Keratinocyte (primary cell): ENCODE measurements at regions not wholly inside any gene's neighbourhood (a gene's known extent, or its start where the extent isn't known, plus 50 kb on each side); places are given as distances from the start of the nearest gene placed in this dataset.

Experiments
- DNase-seq: peaks from one replicate; pipeline ENCODE4 v3.0.0-alpha.2; 2011; ENCODE audit warnings: low read depth, missing footprints, low spot score
- FAIRE-seq: peaks from 2 replicates; lab custom pipeline; 2011; peaks lifted over from hg19 to GRCh38; lab: Jason Lieb, UNC
- H2AFZ ChIP-seq: 2 replicates; pipeline ENCODE4 v1.6.0; 2012; ENCODE audit warnings: low read length, control low read depth, inconsistent platforms; ENCODE audit not compliant: control insufficient read depth
- H3K27ac ChIP-seq: 2 replicates; pipeline ENCODE4 v1.5.1; 2011; ENCODE audit warnings: low read length; ENCODE audit not compliant: control insufficient read depth, insufficient read depth
- H3K27me3 ChIP-seq: 3 replicates; pipeline ENCODE4 v1.6.0; 2011; ENCODE audit warnings: low read length; ENCODE audit not compliant: control insufficient read depth, insufficient read depth; ENCODE audit errors: extremely low read depth
- H3K36me3 ChIP-seq, 2 experiments: 2 replicates in 1 of 2; 3 replicates in 1 of 2; pipeline ENCODE4 v1.5.1; 2011; ENCODE audit warnings: low read length in 2 of 2, mild to moderate bottlenecking in 1 of 2; ENCODE audit not compliant: control insufficient read depth in 2 of 2, insufficient read depth in 2 of 2; ENCODE audit errors: extremely low read depth in 1 of 2
- H3K4me1 ChIP-seq: 3 replicates; pipeline ENCODE4 v1.5.1; 2011; ENCODE audit warnings: low read length; ENCODE audit not compliant: control insufficient read depth, insufficient read depth; ENCODE audit errors: extremely low read depth
- H3K4me2 ChIP-seq: 3 replicates; pipeline ENCODE4 v1.6.0; 2011; ENCODE audit warnings: low read depth, low read length; ENCODE audit not compliant: control insufficient read depth, insufficient read depth; ENCODE audit errors: extremely low read depth
- H3K4me3 ChIP-seq, 3 experiments: fragments of 200-600 bp in 1 of 3; sonication (generic) in 1 of 3; 2 replicates in 2 of 3; 3 replicates in 1 of 3; pipeline ENCODE4 v1.5.1; 2011 to 2016; ENCODE audit warnings: low read length in 3 of 3, mild to moderate bottlenecking in 3 of 3, control low read depth in 2 of 3, inconsistent platforms in 1 of 3, low read depth in 1 of 3, mixed read lengths in 1 of 3, mixed run types in 1 of 3, moderate library complexity in 1 of 3; ENCODE audit not compliant: control insufficient read depth in 2 of 3, insufficient read depth in 2 of 3; ENCODE audit errors: extremely low read depth in 1 of 3
- H3K79me2 ChIP-seq: 2 replicates; pipeline ENCODE4 v1.6.0; 2012; ENCODE audit warnings: low read length; ENCODE audit not compliant: control insufficient read depth, insufficient read depth
- H3K9ac ChIP-seq: 3 replicates; pipeline ENCODE4 v1.6.0; 2011; ENCODE audit warnings: low read length; ENCODE audit not compliant: control insufficient read depth, insufficient read depth; ENCODE audit errors: extremely low read depth
- H3K9me1 ChIP-seq: 3 replicates; pipeline ENCODE4 v1.6.0; 2011; ENCODE audit warnings: low read length; ENCODE audit not compliant: control insufficient read depth, insufficient read depth; ENCODE audit errors: extremely low read depth
- H3K9me3 ChIP-seq: 2 replicates; pipeline ENCODE4 v1.5.1; 2012; ENCODE audit warnings: low read depth, low read length; ENCODE audit not compliant: control insufficient read depth
- H4K20me1 ChIP-seq: 3 replicates; pipeline ENCODE4 v1.6.0; 2011; ENCODE audit warnings: low read length; ENCODE audit not compliant: control insufficient read depth, insufficient read depth; ENCODE audit errors: extremely low read depth
- EZH2 ChIP-seq: IDR thresholded peaks from one replicate; pipeline ENCODE4 v1.6.1; 2012; ENCODE audit warnings: inconsistent platforms, mild to moderate bottlenecking, low read length, moderate library complexity
- dilution Hi-C: fragments of 300-500 bp; cut with MboI; formaldehyde crosslinking; loops from one replicate; pipeline ENCODE4 v1.7.0; 2020; ENCODE audit warnings: low sequenced_read_pairs; ENCODE audit not compliant: extremely low pct_ligation_motif_present
- TF ChIP-seq, protein P1 (sequence below), 3 experiments: IDR thresholded peaks in 1 of 3; conservative IDR thresholded peaks in 1 of 3; optimal IDR thresholded peaks in 1 of 3; 2 replicates in 2 of 3; 3 replicates in 1 of 3; pipeline versions ENCODE3 to v1.5.1; 2011; ENCODE audit warnings: low read length in 3 of 3, mild to moderate bottlenecking in 3 of 3, moderate library complexity in 2 of 3, control low read depth in 1 of 3, inconsistent platforms in 1 of 3; ENCODE audit not compliant: insufficient read depth in 2 of 3; ENCODE audit errors: extremely low read depth in 1 of 3

DNA sequence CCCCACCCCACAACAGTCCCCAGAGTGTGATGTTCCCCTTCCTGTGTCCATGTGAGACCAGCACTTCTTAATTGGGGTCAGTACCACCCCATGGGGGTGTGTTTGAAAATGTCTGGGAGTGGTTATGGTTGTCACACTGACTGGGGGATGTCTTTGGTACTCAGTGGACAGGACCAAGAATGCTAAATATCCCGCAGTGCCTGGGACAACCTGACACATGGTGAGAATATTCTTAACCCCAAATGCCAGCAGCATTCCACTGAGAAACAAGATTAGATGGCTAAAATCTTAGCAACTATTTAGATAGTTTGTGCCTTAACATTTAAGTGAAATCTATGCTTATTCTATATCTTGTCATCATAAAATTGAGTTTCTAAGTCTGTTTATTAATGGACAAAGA, 177.5 kb upstream of the ZBED5 start:
- Histone ChIP-seq H3K9me3 (no peaks in the 10 kb centered on the region), H3K79me2 (no peaks in the 10 kb centered on the region), H4K20me1 (no peaks in the 10 kb centered on the region), H3K36me3 (no peaks in the 10 kb centered on the region), H3K27me3 (no peaks in the 10 kb centered on the region), H3K4me3 (no peak overlapping the region), H3K9ac (no peak overlapping the region), H3K9me1 (no peaks in the 10 kb centered on the region), H3K4me2 (no peak overlapping the region), H3K4me1 (no peaks in the 10 kb centered on the region), H2AFZ (no peak overlapping the region), H3K27ac (no peak overlapping the region)
- TF ChIP-seq, protein P1, sequence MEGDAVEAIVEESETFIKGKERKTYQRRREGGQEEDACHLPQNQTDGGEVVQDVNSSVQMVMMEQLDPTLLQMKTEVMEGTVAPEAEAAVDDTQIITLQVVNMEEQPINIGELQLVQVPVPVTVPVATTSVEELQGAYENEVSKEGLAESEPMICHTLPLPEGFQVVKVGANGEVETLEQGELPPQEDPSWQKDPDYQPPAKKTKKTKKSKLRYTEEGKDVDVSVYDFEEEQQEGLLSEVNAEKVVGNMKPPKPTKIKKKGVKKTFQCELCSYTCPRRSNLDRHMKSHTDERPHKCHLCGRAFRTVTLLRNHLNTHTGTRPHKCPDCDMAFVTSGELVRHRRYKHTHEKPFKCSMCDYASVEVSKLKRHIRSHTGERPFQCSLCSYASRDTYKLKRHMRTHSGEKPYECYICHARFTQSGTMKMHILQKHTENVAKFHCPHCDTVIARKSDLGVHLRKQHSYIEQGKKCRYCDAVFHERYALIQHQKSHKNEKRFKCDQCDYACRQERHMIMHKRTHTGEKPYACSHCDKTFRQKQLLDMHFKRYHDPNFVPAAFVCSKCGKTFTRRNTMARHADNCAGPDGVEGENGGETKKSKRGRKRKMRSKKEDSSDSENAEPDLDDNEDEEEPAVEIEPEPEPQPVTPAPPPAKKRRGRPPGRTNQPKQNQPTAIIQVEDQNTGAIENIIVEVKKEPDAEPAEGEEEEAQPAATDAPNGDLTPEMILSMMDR (optimal IDR thresholded peaks at IDR 0.05 in 1 of 3, IDR thresholded peaks at IDR 0.05 in 1 of 3, conservative IDR thresholded peaks at IDR 0.05 in 1 of 3; ENCODE audit: extremely low read depth in 1 of 3, insufficient read depth in 2 of 3, low read length in 3 of 3) = no peak
- TF ChIP-seq EZH2 = no peak
- dilution Hi-C loops = no loop called here
- FAIRE-seq = no peak
- no peak for DNase-seq

GRCh38 chr11:11034476-11034875, 176.6 kb upstream of the ZBED5 start:
- no peak overlapping the region for H2AFZ ChIP-seq
- no peak overlapping the region for H3K9ac ChIP-seq
- H3K4me1 ChIP-seq = no peaks in the 10 kb centered on the region
- no peak for TF ChIP-seq EZH2
- TF ChIP-seq, protein P1 (optimal IDR thresholded peaks at IDR 0.05 in 1 of 3, IDR thresholded peaks at IDR 0.05 in 1 of 3, conservative IDR thresholded peaks at IDR 0.05 in 1 of 3; ENCODE audit: extremely low read depth in 1 of 3, insufficient read depth in 2 of 3, low read length in 3 of 3) = no peak
- no peak for DNase-seq
- no peak overlapping the region for H3K27ac ChIP-seq
- no peak overlapping the region for H3K4me2 ChIP-seq
- H3K27me3 ChIP-seq = no peaks in the 10 kb centered on the region
- H3K79me2 ChIP-seq = no peaks in the 10 kb centered on the region
- no peaks in the 10 kb centered on the region for H4K20me1 ChIP-seq
- H3K9me1 ChIP-seq = no peaks in the 10 kb centered on the region
- dilution Hi-C loops = no loop called here
- no peaks in the 10 kb centered on the region for H3K36me3 ChIP-seq
- no peak for FAIRE-seq
- H3K9me3 ChIP-seq = no peaks in the 10 kb centered on the region
- H3K4me3 ChIP-seq = no peak overlapping the region
